Retinal pigment epithelial cell (primary cell): ENCODE measurements at regions not wholly inside any gene's neighbourhood (a gene's known extent, or its start where the extent isn't known, plus 50 kb on each side); places are given as distances from the start of the nearest gene placed in this dataset.
"Not testable (repeated sequence)": the region's sequence is repeated elsewhere in the genome, so short reads cannot be mapped to it uniquely, and the experiment has no call there.

ENCODE experiments used
- DNase-seq: peaks from one replicate; pipeline ENCODE4 v3.0.0-alpha.2; 2010; ENCODE audit warnings: low read depth
- H3K4me3 ChIP-seq: 2 replicates; pipeline ENCODE4 v1.5.1; 2011; ENCODE audit warnings: mild to moderate bottlenecking, low read length, control low read depth, moderate library complexity
- TF ChIP-seq, protein P1 (sequence below): conservative IDR thresholded peaks from 2 replicates; pipeline ENCODE4 v1.5.1; 2011; ENCODE audit warnings: low read depth, low read length, control low read depth, inconsistent platforms

DNA sequence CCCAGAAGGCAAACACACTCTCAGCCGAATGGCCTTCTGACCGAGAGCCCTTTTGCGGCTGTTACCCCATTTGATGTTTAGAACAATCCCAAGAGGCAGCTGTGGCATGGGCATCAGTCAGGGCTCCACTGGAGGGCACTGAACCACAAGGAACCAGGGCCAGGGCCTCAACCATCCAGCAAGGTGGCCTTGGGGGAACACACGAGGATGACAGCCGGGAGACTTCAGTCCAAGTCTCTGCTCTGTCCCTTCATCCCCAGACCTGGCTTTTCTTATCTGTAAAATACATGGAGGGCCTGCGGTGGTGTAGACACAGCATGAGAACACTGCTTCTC is 63.6 kb upstream of the INSIG1 start:
- no peak for DNase-seq
- no peak overlapping the region for H3K4me3 ChIP-seq
- TF ChIP-seq, protein P1, sequence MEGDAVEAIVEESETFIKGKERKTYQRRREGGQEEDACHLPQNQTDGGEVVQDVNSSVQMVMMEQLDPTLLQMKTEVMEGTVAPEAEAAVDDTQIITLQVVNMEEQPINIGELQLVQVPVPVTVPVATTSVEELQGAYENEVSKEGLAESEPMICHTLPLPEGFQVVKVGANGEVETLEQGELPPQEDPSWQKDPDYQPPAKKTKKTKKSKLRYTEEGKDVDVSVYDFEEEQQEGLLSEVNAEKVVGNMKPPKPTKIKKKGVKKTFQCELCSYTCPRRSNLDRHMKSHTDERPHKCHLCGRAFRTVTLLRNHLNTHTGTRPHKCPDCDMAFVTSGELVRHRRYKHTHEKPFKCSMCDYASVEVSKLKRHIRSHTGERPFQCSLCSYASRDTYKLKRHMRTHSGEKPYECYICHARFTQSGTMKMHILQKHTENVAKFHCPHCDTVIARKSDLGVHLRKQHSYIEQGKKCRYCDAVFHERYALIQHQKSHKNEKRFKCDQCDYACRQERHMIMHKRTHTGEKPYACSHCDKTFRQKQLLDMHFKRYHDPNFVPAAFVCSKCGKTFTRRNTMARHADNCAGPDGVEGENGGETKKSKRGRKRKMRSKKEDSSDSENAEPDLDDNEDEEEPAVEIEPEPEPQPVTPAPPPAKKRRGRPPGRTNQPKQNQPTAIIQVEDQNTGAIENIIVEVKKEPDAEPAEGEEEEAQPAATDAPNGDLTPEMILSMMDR, result no peak

DNA sequence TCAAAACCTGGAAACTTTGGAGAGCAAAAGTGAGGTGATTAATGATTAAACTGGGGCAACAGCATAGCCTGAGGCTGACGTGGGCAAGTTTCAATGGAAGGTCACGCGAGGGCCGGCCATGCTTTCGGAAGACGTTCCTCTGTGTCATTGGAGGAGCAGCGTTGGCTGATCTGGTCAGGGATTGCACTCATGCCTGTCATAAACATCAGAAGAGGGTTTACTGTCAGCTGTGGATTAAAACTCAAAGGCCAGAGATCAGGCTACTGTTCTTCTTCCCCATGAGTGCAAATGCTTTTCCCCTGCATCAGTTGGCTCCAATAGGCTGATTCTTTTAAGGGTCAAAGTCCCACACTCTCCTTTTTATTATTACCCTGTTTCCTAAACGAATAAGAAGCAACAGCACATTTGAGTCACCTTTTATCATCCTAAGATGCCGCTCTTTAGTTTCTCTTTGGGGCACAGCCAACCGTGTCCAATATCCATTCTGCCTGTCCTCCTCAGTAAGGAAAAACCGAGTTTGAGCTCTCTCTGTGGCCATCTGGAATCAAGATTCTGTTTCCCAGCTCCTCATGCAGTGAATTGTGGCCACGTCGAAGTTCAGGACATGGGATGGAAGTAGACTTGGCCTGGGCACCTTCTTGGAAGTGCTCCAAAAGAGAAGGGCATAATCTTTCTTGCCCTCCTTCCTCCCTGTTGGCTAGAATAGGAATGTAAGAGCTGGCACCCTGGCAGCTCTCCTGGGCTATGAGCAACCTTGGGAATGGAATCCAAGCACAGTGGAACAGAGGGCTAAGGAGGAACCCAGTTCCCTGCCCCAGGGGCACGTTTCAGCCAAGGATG is 62.5 kb upstream of the INSIG1 start:
- no peak for DNase-seq
- TF ChIP-seq, protein P1, result no peak
- no peak overlapping the region for H3K4me3 ChIP-seq

DNA sequence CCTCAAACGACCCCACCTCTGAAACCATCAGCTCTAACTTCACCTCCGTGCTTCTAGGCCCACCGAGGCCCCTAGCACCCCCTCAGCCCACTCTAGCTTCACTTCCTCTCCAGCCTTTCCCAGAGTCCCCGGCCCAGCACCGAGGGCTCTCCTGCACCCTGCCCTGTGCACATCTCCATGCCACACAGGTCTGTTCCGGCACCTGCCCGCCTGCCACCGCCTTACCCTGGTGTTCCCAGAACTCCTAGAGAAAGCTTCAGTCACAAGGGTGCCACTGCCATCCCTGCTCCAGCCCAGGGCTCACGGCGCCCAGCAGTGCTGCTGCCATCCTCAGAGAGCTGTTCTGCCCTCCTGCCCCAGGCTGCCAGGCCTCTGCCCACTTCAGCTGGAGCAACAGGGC is 61.3 kb upstream of the INSIG1 start:
- DNase-seq, result no peak
- no peak overlapping the region for H3K4me3 ChIP-seq
- TF ChIP-seq, protein P1, result no peak

DNA sequence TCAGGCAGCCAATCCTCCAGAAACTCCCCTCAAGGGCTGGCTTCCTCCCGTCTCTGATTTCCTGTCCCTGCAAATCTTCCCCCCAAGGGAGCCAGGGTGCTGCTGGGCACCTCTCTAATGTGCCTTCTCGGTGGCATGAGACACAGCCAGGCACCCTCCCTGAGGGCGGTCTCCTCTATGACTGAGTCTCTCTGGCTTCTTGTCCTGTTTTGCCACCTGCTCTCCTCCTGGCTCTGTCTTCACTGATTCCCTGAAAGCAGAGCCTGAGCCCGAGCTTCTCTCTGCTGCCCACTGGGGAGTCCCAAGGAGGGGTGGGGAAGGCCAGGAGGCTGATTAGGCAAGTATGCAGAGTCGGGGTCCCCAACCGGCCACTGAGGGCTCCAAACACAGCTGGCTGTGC is 60.4 kb upstream of the INSIG1 start:
- TF ChIP-seq, protein P1, result no peak
- no peak overlapping the region for H3K4me3 ChIP-seq
- DNase-seq, result no peak

DNA sequence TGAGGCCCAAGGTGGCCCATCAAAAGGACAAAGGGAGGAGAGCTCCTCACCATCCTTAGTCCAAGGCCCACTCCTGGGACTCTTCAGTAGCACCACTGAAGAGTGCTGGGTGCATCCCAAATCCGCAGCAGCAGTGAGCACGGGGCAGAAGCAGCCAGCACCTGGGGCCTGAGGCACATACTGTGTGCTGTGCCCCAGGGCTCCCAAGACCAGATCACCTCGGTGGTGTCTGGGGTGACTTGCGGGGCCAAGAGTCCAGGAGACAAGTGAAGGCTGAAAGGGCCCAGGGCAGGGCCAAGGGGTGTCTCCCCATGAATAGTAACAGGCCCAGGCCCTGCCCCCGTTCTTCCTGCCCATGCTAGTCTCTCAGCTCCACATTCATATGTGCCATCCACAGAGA is 59.9 kb upstream of the INSIG1 start:
- DNase-seq, result no peak
- no peak overlapping the region for H3K4me3 ChIP-seq
- TF ChIP-seq, protein P1, result no peak

DNA sequence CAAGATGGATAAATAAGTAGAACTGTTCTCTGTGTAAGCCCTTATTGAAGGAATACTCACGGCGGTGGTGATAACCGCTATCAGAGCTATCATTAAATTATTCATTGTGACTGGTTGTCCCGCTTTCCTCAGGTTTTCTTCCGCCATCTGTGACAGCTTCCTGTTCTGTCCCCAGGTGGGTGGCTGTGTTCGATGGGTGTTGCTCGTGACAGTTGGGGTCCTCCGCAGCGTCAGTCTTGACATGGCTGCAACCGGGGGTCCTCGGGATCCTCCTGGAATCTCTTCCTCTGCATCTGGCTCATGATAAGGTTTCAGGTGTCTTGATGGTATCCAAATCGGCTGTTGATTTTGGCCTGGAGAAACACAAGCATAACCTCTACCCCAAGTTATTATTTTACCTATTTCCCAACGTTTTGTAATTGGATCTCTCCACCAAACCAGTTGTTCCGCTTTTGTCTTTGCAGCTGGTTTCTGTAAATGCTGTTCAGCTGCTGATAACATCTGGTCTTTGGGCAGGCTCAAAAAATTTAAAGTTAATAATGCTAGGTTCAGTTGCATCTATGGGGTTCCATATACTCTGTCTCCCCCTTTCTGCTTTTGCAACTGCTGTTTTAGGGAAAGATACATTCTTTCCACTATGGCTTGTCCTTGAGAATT is 58.1 kb upstream of the INSIG1 start:
- DNase-seq, H3K4me3 ChIP-seq: not testable (repeated sequence)

DNA sequence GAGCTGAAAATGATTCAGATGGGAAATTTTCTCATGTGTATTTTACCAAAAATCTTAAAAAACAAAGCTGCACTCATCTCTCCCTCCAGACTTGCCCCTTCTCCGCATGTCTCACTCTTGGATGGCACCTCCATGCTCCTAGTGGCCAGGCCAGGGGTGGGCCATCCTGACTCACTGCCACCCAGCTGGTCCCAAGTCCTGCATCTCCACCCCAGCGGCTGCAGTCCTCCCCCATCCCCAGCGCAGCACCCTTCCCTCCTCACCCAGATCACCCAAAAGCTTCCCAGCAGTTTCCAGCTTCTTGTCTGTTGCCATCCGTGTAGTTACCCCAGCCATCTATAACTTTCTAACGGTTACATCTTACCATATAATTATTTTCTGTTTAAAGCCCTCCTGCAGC is 53.0 kb upstream of the INSIG1 start:
- DNase-seq, result no peak
- TF ChIP-seq, protein P1, result no peak
- H3K4me3 ChIP-seq, result no peak overlapping the region
